Esophagus muscularis mucosa (tissue), 4 donors: ENCODE measurements at regions not wholly inside any gene's neighbourhood (a gene's known extent, or its start where the extent isn't known, plus 50 kb on each side); places are given as distances from the start of the nearest gene placed in this dataset.

ENCODE experiments used
- DNase-seq: peaks from one replicate; pipeline ENCODE4 v3.0.0-alpha.2; 2017; ENCODE audit errors: extremely low spot score
- H3K27ac ChIP-seq, 4 donors: fragments of 200-600 bp; sonication (generic); replicated peaks in 1 of 4; 1 replicate in 3 of 4; 2 replicates in 1 of 4; pipeline ENCODE4 v1.5.1; 2016 to 2019; ENCODE audit warnings: mild to moderate bottlenecking in 1 of 4
- H3K27me3 ChIP-seq, 4 donors: fragments of 200-600 bp; sonication (generic); one replicate each; pipeline versions ENCODE4 v1.5.1 to v1.6.0; 2016 to 2019
- H3K36me3 ChIP-seq, 4 donors: fragments of 200-600 bp; sonication (generic); one replicate each; pipeline ENCODE4 v1.5.1; 2016 to 2019
- H3K4me1 ChIP-seq, 4 donors: fragments of 200-600 bp; sonication (generic); one replicate each; pipeline ENCODE4 v1.5.1; 2016 to 2019
- H3K4me3 ChIP-seq, 4 donors: fragments of 200-600 bp; sonication (generic); 1 replicate in 2 of 4; 2 replicates in 2 of 4; pipeline ENCODE4 v1.5.1; 2016 to 2019; ENCODE audit warnings: mild to moderate bottlenecking in 4 of 4, moderate library complexity in 1 of 4
- H3K9me3 ChIP-seq, 4 donors: fragments of 200-600 bp; sonication (generic); 1 replicate in 3 of 4; 2 replicates in 1 of 4; pipeline ENCODE4 v1.5.1; 2016 to 2019
- EP300 ChIP-seq: sonication (generic); formaldehyde crosslinking; IDR thresholded peaks from one replicate; pipeline ENCODE4 v1.6.1; 2017; ENCODE audit warnings: antibody characterized with exemption
- POLR2A ChIP-seq: fragments of 450-650 bp; IDR thresholded peaks from one replicate; pipeline ENCODE4 v1.6.1; 2017; ENCODE audit warnings: antibody characterized with exemption, moderate library complexity, mild to moderate bottlenecking, low read depth
- POLR2AphosphoS5 ChIP-seq, 2 donors: sonication (generic); formaldehyde crosslinking; IDR thresholded peaks; one replicate each; pipeline ENCODE4 v1.6.1; 2017; ENCODE audit warnings: antibody characterized with exemption in 2 of 2
- WGBS: methylation state at CpG from one replicate; pipeline ENCODE4 v1.1.5; 2018; 5-methylcytosine and 5-hydroxymethylcytosine counted together
- intact Hi-C: fragments of 100-400 bp; cut with DNase I; formaldehyde crosslinking; loops from one replicate; pipeline ENCODE4 v1.15.1; 2023
- TF ChIP-seq, protein P1 (sequence below), 3 experiments: fragments of 200-600 bp in 2 of 3; fragments of 450-650 bp in 1 of 3; sonication (generic) in 2 of 3; IDR thresholded peaks; one replicate each; pipeline ENCODE4 v1.5.1; 2017 to 2019; ENCODE audit warnings: antibody characterized with exemption in 3 of 3, mild to moderate bottlenecking in 2 of 3, moderate library complexity in 1 of 3

GRCh38 chr16:6625606-6626005, 707.0 kb upstream of the RBFOX1 start:
- no peak overlapping the region for H3K4me3 ChIP-seq
- TF ChIP-seq POLR2A (no peak), POLR2AphosphoS5 (IDR thresholded peaks at IDR 0.05) (no peak), EP300 (no peak)
- TF ChIP-seq, protein P1, sequence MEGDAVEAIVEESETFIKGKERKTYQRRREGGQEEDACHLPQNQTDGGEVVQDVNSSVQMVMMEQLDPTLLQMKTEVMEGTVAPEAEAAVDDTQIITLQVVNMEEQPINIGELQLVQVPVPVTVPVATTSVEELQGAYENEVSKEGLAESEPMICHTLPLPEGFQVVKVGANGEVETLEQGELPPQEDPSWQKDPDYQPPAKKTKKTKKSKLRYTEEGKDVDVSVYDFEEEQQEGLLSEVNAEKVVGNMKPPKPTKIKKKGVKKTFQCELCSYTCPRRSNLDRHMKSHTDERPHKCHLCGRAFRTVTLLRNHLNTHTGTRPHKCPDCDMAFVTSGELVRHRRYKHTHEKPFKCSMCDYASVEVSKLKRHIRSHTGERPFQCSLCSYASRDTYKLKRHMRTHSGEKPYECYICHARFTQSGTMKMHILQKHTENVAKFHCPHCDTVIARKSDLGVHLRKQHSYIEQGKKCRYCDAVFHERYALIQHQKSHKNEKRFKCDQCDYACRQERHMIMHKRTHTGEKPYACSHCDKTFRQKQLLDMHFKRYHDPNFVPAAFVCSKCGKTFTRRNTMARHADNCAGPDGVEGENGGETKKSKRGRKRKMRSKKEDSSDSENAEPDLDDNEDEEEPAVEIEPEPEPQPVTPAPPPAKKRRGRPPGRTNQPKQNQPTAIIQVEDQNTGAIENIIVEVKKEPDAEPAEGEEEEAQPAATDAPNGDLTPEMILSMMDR (IDR thresholded peaks at IDR 0.05) = no peak
- H3K9me3 ChIP-seq = peaks cover 0 to 4% (median 0%) of the 10 kb centered on the region in 4 donors
- no peaks in the 10 kb centered on the region for H3K36me3 ChIP-seq
- H3K27ac ChIP-seq = no peak overlapping the region
- DNase-seq = no peak
- intact Hi-C loops = no loop called here
- peaks cover 0 to 4% (median 0%) of the 10 kb centered on the region in 4 donors for H3K27me3 ChIP-seq
- no peaks in the 10 kb centered on the region for H3K4me1 ChIP-seq
- 89% methylated on average over 3 of the region's 3 CpGs for WGBS

GRCh38 chr16:6618874-6619273, 713.8 kb upstream of the RBFOX1 start:
- H3K36me3 ChIP-seq = no peaks in the 10 kb centered on the region
- intact Hi-C loops = no loop called here
- WGBS = 70% methylated on average over 5 of the region's 5 CpGs

DNA sequence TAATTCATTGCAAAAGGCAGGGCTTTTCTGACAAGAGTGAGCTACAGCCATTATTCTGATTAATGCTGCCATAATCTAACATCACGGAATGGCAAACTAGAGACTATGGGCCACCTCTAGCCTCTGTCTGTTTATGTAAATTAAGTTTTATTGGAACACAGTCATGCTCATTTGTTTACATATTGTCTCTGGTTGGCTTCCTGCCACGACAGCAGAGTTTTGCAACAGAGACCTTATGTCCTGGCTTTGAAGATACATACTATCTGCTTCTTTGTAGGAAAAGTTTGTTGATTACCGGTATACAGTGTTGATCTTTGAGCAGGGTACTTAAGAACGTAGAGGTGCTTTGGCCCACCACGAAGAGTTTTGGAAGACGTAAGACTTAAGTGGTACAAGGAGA, 715.9 kb upstream of the RBFOX1 start:
- DNase-seq = no peak
- no peaks in the 10 kb centered on the region for H3K36me3 ChIP-seq
- H3K4me1 ChIP-seq = no peaks in the 10 kb centered on the region
- H3K9me3 ChIP-seq = peaks cover 0 to 4% (median 0%) of the 10 kb centered on the region in 4 donors
- intact Hi-C loops = no loop called here
- H3K27ac ChIP-seq = no peak overlapping the region
- H3K4me3 ChIP-seq = no peak overlapping the region
- TF ChIP-seq POLR2AphosphoS5 (IDR thresholded peaks at IDR 0.05) = no peak
- TF ChIP-seq, protein P1 (IDR thresholded peaks at IDR 0.05) = no peak
- no peak for TF ChIP-seq POLR2A
- TF ChIP-seq EP300 = no peak
- WGBS = 66% methylated on average over 6 of the region's 6 CpGs
- no peaks in the 10 kb centered on the region for H3K27me3 ChIP-seq

More at GRCh38 chr16:6618874-6619273, 713.8 kb upstream of the RBFOX1 start:
- no peak for DNase-seq
- Histone ChIP-seq H3K27me3 (no peaks in the 10 kb centered on the region), H3K4me1 (no peaks in the 10 kb centered on the region), H3K27ac (no peak overlapping the region), H3K4me3 (no peak overlapping the region), H3K9me3 (peaks cover 0 to 4% (median 0%) of the 10 kb centered on the region in 4 donors)
- TF ChIP-seq EP300 (no peak), POLR2A (no peak), POLR2AphosphoS5 (IDR thresholded peaks at IDR 0.05) (no peak)
- TF ChIP-seq, protein P1 (IDR thresholded peaks at IDR 0.05) = no peak

- H3K27ac ChIP-seq = no peak overlapping the region
- intact Hi-C loops = no loop called here
- no peak overlapping the region for H3K4me3 ChIP-seq
- H3K36me3 ChIP-seq = no peaks in the 10 kb centered on the region
- WGBS = 72% methylated on average over 12 of the region's 12 CpGs
- TF ChIP-seq POLR2A (no peak), POLR2AphosphoS5 (IDR thresholded peaks at IDR 0.05) (no peak), EP300 (no peak)
- TF ChIP-seq, protein P1 (IDR thresholded peaks at IDR 0.05) = no peak
- peaks cover 0 to under 1% (median 0%) of the 10 kb centered on the region in 4 donors for H3K9me3 ChIP-seq
- H3K27me3 ChIP-seq = no peaks in the 10 kb centered on the region
- no peak for DNase-seq
- no peaks in the 10 kb centered on the region for H3K4me1 ChIP-seq
Observed at GRCh38 chr16:6615636-6616035, 717.0 kb upstream of the RBFOX1 start.

GRCh38 chr16:6611535-6611934, 721.1 kb upstream of the RBFOX1 start:
- 57% methylated on average over 7 of the region's 7 CpGs for WGBS
- Histone ChIP-seq H3K27me3 (no peaks in the 10 kb centered on the region), H3K9me3 (no peaks in the 10 kb centered on the region), H3K4me1 (no peaks in the 10 kb centered on the region), H3K4me3 (no peak overlapping the region), H3K27ac (no peak overlapping the region), H3K36me3 (no peaks in the 10 kb centered on the region)
- no peak for DNase-seq
- no peak for TF ChIP-seq EP300
- TF ChIP-seq, protein P1 (IDR thresholded peaks at IDR 0.05) = no peak
- no peak for TF ChIP-seq POLR2A
- TF ChIP-seq POLR2AphosphoS5 (IDR thresholded peaks at IDR 0.05) = no peak
- intact Hi-C loops = no loop called here
